ENCODE measurements at regions not wholly inside any gene's neighbourhood (a gene's known extent, or its start where the extent isn't known, plus 50 kb on each side); places are given as distances from the start of the nearest gene placed in this dataset.

GRCh38 chr11:115092516-115092915 is 411.7 kb downstream of the CADM1 start:
- TF ChIP-seq CTCF (IDR thresholded peaks at IDR 0.05) (no peak), POLR2A (IDR thresholded peaks at IDR 0.05) (no peak), POLR2AphosphoS5 (IDR thresholded peaks at IDR 0.05) (no peak)

All from breast epithelium (tissue), 3 donors.